GM20431 (cell line): ENCODE measurements at regions not wholly inside any gene's neighbourhood (a gene's known extent, or its start where the extent isn't known, plus 50 kb on each side); places are given as distances from the start of the nearest gene placed in this dataset.
"Not testable (repeated sequence)": the region's sequence is repeated elsewhere in the genome, so short reads cannot be mapped to it uniquely, and the experiment has no call there.

Experiments
- in situ Hi-C: fragments of 300-500 bp; cut with MseI, MboI; formaldehyde crosslinking; loops from one replicate; pipeline ENCODE4 v1.15.0; 2020; ENCODE audit warnings: low sequenced_read_pairs; ENCODE audit not compliant: unreplicated experiment

DNA sequence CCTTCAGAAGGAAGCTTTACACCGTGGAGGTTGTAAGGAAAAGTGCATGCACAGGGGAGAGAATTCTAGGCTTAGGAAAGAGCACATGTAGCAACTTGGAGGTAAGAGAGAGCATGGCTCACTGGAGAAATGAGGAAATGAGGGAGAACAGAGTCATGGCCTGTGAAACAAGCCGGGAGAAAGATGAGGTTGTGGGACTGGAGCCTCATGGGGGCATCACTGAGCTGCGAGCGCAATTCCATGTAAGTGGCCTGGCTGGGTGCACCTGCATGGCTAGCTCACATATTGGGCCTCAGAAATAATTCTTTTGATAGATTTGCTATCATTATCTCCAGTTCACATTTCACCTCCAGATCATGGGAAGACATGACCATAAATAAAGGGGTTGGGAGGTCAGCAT, 785.5 kb upstream of the RAB6C start:
- in situ Hi-C loops: no loop called here

DNA sequence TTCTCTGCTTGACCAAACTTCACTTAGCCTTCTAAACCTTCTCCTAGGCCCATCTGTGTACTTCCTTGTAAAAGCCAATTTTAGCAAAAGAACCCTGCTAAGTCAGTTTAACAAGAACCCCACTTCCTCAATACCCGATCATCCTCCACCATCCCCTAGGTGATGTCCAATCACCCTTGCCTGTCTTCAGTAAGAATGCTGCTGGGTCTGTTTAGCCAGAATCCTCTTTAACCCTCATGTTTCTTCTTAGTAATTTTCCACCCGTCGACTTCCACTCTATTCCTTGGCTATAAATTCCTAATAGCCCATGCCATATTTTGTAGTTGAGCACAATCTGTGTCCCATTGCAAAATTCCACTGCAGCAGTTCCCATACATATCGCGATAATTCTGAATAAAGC, 780.0 kb upstream of the RAB6C start:
- in situ Hi-C loops: no loop called here

DNA sequence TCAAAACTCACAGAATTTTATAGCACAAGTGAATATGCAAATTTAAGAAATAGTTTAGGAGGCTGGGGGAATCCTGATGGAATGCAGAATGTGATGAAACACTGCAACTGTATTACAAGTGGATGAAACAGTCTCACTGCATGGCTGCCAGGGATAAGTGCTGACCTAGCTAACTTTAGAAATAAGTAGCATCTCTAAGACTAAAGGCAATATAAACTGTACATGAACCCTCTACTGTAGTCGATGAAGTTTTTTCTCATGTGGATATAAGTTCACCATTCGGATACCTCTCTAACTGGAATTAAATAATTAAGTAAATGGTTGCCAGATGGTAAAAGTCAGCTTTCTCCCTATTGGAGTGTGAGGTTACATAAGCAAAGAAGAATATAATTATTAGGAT, 777.8 kb upstream of the RAB6C start:
- in situ Hi-C loops: no loop called here

DNA sequence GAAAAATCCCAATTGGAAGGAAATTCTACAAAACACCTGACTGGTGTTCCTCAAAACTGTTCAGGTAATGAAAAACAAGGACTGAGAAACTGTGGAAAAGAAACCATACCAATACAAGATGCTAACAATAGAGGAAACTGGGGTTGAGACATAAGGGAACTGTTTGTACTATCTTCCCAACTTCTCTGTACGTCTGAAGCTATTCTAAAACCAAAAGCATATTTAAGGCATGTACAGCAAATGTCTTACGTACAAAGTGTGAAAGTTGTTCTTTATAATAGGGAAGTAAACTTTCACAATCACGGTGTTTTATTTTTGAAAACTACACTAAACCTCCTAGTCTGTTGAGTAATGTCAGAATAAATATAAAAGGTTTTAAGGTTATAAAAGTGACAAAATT, 776.1 kb upstream of the RAB6C start:
- in situ Hi-C loops: no loop called here

DNA sequence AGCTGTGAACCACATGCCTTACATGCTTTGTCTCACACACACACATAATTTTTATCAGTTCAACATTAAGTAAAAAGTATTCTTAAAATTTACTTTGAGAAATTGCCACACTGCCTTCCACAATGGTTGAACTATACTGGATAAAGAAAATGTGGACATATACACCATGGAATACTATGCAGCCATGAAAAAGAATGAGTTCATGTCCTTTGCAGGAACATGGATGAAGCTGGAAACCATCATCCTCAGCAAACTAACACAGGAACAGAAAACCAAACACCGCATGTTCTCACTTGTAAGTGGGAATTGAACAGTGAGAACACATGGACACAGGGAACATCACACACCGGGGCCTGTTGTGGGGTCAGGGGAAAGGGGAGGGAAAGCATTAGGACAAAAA, 774.9 kb upstream of the RAB6C start:
- in situ Hi-C loops: not testable (repeated sequence)

DNA sequence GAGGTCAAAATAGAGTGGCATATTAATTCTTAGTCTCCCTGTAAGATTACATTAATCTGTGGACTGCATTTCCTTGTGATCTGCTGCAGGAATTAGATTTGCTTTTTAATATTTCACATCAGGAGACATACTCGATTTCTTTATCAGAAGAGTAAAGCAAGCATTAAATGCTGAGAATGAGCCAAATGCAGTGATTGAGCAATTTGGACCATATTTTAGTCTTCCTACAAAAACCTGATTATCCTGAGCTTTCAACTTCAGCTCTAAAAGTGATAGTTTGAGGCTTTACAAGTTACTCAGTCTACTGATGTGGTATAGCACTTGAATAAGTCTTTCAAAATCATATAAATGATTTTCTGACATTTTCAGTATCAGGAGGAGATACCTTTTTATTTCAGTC, 774.3 kb upstream of the RAB6C start:
- in situ Hi-C loops: no loop called here

DNA sequence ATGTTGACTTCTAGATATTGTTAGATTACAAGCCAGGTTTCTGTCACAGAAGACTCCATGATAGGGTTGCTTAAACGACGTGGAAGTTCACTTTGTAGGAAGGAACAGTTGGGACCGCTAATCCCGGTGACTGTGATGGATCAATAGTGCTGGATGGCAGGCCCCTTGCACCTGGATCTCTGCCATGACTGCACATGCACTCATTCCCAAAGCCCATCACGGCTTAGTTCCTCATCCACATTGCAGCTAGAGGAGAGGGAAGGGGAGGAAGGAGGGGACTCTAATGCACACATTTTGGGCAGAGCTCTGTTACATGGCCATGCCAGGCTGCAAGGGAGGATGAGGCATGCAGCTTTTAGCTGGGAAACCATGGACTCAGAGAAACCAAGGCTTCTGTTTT, 773.7 kb upstream of the RAB6C start:
- in situ Hi-C loops: no loop called here

DNA sequence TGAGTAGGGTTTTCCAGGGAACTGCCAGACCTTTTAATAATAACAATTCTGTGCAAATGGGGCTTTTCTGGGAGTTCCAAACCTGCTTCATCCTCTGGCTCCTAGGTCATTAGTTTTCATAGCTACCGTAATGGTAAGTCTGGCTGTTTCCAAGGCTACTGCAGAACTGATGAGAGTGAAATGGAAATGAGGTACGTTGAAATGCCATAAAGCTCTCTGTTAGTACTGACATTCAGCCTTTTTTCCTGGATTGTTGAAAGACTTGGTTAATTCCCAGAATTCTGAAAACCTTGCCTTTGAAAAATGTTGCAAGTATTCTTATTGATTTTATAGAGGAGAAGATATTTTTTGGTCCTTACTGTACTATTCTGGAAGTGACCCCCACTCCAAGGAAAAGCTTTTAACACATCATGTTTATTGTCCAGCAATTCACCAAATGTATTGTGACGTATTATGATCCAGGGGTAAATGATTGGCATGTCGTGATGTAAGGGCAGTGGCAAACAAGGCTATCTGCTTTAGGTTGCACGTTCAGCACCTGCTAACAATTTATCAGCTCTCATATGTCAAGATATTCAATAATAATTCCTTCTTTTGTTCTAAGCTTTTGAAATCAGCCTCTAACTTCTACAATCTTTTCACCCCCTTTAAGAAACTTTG, 767.0 kb upstream of the RAB6C start:
- in situ Hi-C loops: no loop called here

DNA sequence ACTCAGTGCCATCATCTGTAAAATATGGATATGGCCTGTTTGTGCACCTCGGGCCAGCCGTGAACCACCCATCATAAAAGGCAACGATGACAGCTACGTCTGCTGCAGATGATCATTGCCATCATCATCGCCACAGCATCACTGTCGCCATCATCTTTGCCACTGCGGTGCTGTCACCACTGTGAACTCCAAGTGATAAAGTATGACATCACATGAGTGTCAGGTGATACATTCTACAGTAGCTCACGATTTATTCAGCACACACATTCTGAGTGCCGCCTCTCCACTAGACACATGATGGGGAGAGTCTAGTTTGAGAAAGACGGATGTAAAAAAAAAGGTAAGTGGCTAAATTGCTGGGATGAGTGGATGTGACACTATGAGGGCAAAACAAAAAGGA, 755.4 kb upstream of the RAB6C start:
- in situ Hi-C loops: no loop called here

DNA sequence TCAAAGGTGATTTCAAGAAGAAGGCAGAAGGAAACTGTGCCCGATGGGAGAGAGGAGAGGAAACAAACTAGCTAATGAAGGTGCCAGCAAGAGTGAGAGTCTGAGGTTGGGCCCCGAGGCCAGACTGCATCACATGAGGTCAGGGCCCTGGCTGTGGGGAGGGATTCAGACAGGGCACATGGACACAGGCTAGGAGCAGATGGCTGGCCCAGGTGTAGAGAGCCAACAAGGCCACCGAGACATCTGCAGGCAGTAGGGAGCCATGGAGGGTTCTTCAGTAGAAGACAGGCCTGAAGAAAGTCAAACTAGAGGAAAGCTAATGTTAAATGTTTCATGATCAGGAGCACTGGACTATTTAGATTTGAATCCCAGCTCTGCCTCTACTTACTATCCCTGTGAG, 755.0 kb upstream of the RAB6C start:
- in situ Hi-C loops: no loop called here

DNA sequence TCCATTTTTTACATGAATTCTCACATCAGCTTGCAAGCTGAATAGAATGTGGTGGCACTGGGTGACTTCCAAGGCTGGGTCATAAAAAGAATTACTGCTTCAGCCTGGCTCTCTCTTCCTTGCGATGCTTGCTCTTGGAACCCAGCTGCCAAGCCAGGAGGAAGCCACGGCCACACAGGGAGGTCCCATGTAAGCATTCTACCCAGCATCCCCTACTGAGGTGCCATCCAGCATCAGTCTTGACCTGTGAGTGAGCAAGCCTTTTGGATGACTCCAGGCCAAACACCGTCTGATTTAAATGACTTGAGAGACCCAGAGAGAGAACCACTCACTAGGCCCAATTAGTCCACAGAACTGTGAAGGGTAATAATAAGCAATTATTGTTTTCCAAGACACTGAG, 750.3 kb upstream of the RAB6C start:
- in situ Hi-C loops: no loop called here

DNA sequence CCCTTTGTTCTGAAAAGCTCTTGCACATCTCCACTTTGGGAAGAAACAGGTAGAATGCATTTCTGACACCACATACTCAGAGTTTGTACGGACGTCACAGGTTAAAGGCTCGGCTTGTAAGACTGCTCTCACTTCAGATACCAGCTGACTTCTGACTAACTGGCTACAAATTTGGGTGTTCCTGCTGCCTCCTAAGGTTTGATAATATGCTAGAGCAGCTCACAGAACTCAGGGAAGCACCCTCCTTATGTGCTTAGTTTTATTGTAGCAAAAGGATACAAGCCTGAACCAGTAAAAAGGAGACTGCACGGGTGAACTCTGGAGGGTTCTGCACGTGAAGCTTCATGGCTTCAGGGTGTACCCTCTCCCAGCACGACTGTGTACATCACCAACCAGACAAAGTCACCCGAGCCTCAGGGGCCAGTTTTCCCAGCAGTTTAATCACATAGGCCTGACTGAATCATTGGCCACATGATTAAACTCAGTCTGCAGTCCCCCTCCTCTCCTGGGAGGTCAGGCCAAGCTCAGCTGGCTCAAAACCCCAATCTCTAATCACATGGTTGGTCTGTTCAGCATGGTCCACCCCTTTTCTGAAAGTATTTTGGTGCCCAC, 749.5 kb upstream of the RAB6C start:
- in situ Hi-C loops: no loop called here

DNA sequence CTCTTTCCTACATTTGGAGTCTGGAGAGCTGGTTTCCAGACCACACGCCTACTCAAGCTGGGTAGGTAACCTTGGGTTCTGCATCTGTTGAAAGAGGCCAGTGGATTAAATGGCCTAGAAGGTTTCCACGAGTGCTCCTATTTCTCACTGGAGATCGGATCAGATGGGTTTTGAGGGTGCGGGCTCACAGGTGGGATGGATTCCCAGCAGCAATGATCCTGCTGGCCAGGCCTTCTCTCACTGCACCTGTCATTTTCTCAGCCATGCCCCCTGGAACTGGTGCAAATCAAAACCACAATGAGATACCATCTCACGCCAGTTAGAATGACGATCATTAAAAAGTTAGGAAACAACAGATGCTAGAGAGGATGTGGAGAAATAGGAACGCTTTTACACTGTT, 747.5 kb upstream of the RAB6C start:
- in situ Hi-C loops: no loop called here

DNA sequence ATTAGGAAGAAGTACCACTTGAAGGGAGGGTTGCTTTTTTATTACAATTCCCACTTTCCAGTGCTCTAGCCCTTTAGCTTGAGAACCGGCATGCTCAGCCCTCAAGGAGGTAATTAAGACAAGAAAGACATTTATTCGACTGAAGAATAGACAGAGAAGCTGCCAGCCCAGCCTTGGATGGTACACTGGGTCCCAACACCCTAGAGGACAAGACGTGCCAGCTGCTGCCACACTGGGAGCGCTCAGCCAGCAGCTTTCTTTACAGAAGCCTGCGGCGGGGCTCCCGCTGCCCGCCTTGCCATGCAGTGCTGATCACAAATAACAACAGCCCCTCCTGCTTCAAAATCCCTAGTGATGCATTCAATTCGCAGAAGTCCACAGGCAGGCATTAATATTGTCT, 746.3 kb upstream of the RAB6C start:
- in situ Hi-C loops: no loop called here

DNA sequence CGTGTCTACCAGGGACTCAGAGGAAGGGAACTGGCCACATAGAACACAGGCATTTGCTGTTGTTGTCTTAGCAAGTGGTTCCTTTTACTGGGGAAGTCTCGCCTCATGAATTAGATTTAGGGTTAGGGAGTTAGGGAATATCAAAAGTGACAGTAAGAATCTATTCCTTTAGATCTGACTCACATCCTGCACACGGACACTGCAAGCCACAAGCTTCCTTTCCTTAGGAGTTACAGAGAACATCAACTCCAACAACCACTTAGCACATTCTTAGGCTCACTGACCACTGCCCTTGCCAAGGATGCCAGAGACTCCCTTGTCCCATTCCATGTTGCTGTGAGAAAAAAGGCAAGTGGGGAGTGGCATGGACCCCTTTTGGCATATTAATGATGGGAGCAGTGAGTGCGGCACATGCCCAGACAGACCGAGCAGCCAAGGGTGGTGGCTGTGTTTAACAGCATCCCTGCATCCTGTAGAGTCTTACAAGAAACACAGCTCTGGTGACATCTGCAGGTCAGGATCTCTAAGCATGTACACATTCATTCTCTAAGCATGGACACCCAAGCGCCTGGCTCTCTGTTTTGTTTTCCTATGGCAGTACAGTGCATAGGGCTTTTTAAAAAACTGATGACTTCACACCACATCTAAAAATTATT, 745.6 kb upstream of the RAB6C start:
- in situ Hi-C loops: no loop called here

DNA sequence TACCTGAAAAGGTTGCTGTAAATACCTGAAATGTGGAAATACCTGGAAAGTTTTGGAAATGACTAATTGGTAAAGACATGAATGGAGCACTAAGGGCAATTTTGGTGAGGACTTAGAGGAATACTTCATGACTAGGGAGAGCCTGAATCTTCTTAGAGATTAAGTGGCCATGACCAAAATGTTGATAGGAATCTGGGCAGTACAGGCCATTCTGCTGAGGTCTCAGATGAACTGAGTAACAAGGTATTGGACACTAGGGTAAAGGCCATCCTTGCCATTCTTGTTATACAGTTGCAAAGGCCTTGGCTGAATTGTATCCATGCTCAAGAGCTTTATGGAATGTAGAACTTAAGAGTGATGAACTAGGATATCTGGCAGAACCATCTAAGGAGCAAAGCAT, 742.9 kb upstream of the RAB6C start:
- in situ Hi-C loops: no loop called here

DNA sequence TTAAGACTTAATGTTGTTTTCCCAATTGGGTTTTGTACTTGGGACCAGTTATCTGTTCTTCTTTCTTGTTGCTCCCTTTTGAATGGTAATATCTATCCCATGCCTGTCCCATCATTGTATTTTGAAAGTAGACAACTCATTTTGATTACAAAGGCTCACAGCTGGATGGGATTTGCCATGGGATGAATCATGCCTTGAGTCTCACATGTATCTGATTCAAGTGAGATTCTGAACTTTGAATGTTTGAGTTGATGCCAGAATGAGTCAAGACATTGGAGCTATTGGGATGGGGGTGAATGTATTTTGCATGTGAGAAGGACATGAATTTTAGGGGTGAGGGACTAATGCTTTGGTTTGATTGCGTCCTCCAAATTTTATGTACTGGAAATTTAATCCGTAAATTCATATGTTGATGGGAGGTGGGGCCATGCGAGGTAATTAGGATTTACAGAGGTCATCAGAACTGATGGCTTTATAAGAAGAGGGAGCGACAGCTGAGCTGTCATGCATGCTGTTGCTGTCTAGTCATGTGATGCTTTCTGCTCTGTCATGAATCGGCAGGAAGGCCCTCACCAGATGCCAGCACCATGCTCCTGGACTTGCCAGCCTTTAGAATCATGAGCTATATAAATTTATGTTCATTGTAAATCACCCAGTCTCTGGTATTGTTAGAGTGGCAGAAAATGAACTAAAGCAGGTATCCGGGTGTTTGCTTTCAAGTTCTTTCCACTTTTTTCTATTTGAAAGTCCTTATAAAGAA, 741.3 kb upstream of the RAB6C start:
- in situ Hi-C loops: no loop called here

DNA sequence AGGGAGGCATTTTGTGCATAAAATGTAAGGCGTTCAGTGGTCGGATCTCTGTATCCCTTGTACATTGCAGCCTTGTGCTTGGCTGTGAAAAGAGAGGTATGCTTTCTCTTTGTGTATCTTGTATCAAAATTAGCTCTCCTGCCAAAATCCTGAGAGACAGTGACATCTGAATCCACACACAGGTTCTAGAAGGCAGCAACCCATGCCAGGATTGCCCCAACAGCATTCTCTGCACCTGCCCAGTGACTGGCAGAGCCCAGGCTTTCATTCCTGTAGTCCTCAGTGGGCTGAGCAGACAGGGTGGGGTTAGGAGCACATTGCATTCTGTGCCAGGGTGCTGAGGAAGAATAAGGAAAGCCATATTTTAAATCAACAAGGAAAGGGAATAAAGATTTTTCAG, 740.3 kb upstream of the RAB6C start:
- in situ Hi-C loops: no loop called here

DNA sequence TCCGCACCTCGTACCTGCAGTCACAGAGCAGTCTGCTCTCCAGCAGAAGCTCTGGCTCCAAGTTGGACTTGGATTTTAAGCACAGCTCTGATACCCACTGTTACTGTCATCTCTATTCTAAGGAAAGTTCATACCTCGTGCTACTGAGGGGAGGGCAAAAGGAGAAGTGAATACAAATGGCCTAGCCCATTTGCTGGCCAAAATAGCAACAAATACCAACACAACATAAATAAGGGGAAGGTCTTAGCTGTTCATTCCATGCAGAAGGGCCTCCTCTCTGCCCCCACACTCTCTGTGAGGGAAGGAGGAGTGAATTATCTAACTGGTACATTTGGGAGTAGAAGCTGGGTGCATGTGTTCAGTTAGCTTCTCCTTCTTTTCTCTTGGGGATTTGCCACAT, 739.4 kb upstream of the RAB6C start:
- in situ Hi-C loops: no loop called here

DNA sequence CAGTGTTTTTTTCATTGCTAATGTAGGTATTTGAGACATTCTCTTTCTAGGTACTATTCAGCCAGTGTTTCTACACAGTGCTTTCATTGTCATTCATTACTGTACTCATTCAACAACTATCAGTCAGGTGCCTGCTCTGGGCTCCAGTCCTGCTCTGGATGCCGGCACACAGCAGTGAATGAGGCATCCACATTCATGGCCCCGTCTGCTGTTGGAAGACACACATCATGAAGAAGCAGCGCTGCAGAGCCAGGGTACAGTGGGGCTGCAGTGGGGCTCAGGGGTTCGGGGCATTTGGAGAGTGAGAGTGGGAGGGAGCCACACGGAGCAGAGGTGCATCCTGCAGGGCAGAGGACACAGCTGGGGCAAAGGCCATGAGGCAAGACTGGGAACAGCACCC, 737.2 kb upstream of the RAB6C start:
- in situ Hi-C loops: no loop called here

DNA sequence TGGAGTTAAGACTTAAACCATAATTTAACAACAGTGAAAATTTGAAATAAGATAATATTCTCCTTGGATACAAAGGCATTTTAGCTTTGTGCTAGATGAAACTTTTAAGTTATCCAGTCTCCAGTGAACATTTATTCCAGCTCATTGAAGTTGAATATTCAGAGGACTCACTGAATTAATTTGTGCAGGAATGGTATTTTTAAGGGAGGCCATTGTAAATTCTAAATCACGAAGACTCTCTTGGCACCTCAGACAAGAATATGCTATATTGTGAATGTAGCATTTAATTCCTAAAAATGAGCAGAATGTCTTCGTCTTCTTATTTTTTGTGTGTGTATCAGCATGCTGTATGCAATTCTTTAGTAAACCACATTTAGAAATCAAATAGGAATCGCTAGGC, 731.7 kb upstream of the RAB6C start:
- in situ Hi-C loops: no loop called here
